Liver (tissue), 8 donors: ENCODE measurements at regions not wholly inside any gene's neighbourhood (a gene's known extent, or its start where the extent isn't known, plus 50 kb on each side); places are given as distances from the start of the nearest gene placed in this dataset.

Source experiments
- DNase-seq: peaks from one replicate; pipeline ENCODE4 v3.0.0-alpha.2; 2017; ENCODE audit warnings: low spot score
- H3K27ac ChIP-seq, 2 donors: one replicate each; pipeline ENCODE4 v1.7.0; 2013; ENCODE audit warnings: inconsistent platforms in 2 of 2, low read length in 2 of 2, control low read depth in 1 of 2, low read depth in 1 of 2, mild to moderate bottlenecking in 1 of 2
- H3K27me3 ChIP-seq, 4 donors: one replicate each; pipeline versions ENCODE4 v1.6.1 to v1.7.0; 2013; ENCODE audit warnings: low read length in 3 of 4, inconsistent platforms in 1 of 4, mild to moderate bottlenecking in 1 of 4, moderate library complexity in 1 of 4; ENCODE audit not compliant: control insufficient read depth in 4 of 4, insufficient read depth in 4 of 4
- H3K36me3 ChIP-seq, 4 donors: one replicate each; pipeline versions ENCODE4 v1.6.1 to v1.7.0; 2013; ENCODE audit warnings: low read length in 3 of 4, mild to moderate bottlenecking in 3 of 4, low read depth in 1 of 4, moderate library complexity in 1 of 4; ENCODE audit not compliant: control insufficient read depth in 4 of 4, insufficient read depth in 3 of 4
- H3K4me1 ChIP-seq, 4 donors: one replicate each; pipeline versions ENCODE4 v1.6.1 to v1.7.0; 2013; ENCODE audit warnings: low read length in 3 of 4, mild to moderate bottlenecking in 3 of 4, moderate library complexity in 1 of 4; ENCODE audit not compliant: control insufficient read depth in 4 of 4, insufficient read depth in 4 of 4
- H3K4me3 ChIP-seq, 3 donors: one replicate each; pipeline versions ENCODE4 v1.6.1 to v1.7.0; 2013; ENCODE audit warnings: low read length in 3 of 3, control low read depth in 1 of 3, low read depth in 1 of 3, mild to moderate bottlenecking in 1 of 3
- H3K9ac ChIP-seq, 2 donors: one replicate each; pipeline ENCODE4 v1.7.0; 2013; ENCODE audit warnings: low read length in 2 of 2, mild to moderate bottlenecking in 2 of 2, moderate library complexity in 2 of 2, control low read depth in 1 of 2, low read depth in 1 of 2
- H3K9me3 ChIP-seq, 4 donors: one replicate each; pipeline versions ENCODE4 v1.6.1 to v1.7.0; 2013; ENCODE audit warnings: low read length in 3 of 4; ENCODE audit not compliant: control insufficient read depth in 4 of 4
- EGR1 ChIP-seq, 2 donors: IDR thresholded peaks; 2 replicates each; pipeline ENCODE4 v1.6.1; 2016 to 2018; ENCODE audit warnings: antibody characterized with exemption in 2 of 2, low read depth in 2 of 2
- FOXA1 ChIP-seq: IDR thresholded peaks from 2 replicates; pipeline ENCODE4 v1.6.1; 2016; ENCODE audit warnings: antibody characterized with exemption
- FOXA2 ChIP-seq: IDR thresholded peaks from 2 replicates; pipeline ENCODE4 v1.6.1; 2016; ENCODE audit warnings: antibody characterized with exemption
- GABPA ChIP-seq, 2 donors: IDR thresholded peaks in 1 of 2; conservative IDR thresholded peaks in 1 of 2; 2 replicates each; pipeline ENCODE4 v1.6.1; 2016; ENCODE audit warnings: antibody characterized with exemption in 2 of 2, mild to moderate bottlenecking in 1 of 2, moderate library complexity in 1 of 2
- HNF4A ChIP-seq, 2 donors: conservative IDR thresholded peaks; 2 replicates each; pipeline ENCODE4 v1.6.1; 2016; ENCODE audit warnings: antibody characterized with exemption in 2 of 2, mild to moderate bottlenecking in 2 of 2
- JUND ChIP-seq, 2 donors: IDR thresholded peaks; 2 replicates each; pipeline ENCODE4 v1.6.1; 2016; ENCODE audit warnings: antibody characterized with exemption in 2 of 2
- NR2F2 ChIP-seq: IDR thresholded peaks from 2 replicates; pipeline ENCODE4 v1.6.1; 2016; ENCODE audit warnings: antibody characterized with exemption
- RAD21 ChIP-seq, 2 donors: IDR thresholded peaks; 2 replicates each; pipeline ENCODE4 v1.6.1; 2016; ENCODE audit warnings: antibody characterized with exemption in 2 of 2, mild to moderate bottlenecking in 2 of 2
- SP1 ChIP-seq: IDR thresholded peaks from 2 replicates; pipeline ENCODE4 v1.6.1; 2018; ENCODE audit warnings: antibody characterized with exemption, mild to moderate bottlenecking
- TAF1 ChIP-seq: conservative IDR thresholded peaks from 2 replicates; pipeline ENCODE4 v1.6.1; 2016; ENCODE audit warnings: antibody characterized with exemption, mild to moderate bottlenecking
- YY1 ChIP-seq: IDR thresholded peaks from 2 replicates; pipeline ENCODE4 v1.6.1; 2016; ENCODE audit warnings: antibody characterized with exemption, mild to moderate bottlenecking
- WGBS: extraction: QIAGEN DNeasy Blood & Tissue Kit; methylation state at CpG from one replicate; pipeline ENCODE4 v1.1.7; 2013; 5-methylcytosine and 5-hydroxymethylcytosine counted together
- TF ChIP-seq, protein P1 (sequence below): IDR thresholded peaks from 2 replicates; pipeline ENCODE4 v1.6.1; 2016; ENCODE audit warnings: antibody characterized with exemption, mild to moderate bottlenecking
- TF ChIP-seq, protein P2 (sequence below): fragments of 150-350 bp; IDR thresholded peaks from 2 replicates; pipeline ENCODE4 v1.5.1; 2017; ENCODE audit warnings: improper control_type of control experiment, low read depth, low read length; ENCODE audit not compliant: missing input control
- TF ChIP-seq, protein P3 (sequence below): IDR thresholded peaks from 2 replicates; pipeline ENCODE4 v1.6.1; 2016; ENCODE audit warnings: antibody characterized with exemption
- TF ChIP-seq, protein P4 (sequence below): IDR thresholded peaks from 2 replicates; pipeline ENCODE4 v1.6.1; 2016; ENCODE audit warnings: antibody characterized with exemption
- donor health status: healthy.
- donor health status: healthy.
- donor health status: healthy.
- donor health status: healthy.
- donor health status: healthy.

DNA sequence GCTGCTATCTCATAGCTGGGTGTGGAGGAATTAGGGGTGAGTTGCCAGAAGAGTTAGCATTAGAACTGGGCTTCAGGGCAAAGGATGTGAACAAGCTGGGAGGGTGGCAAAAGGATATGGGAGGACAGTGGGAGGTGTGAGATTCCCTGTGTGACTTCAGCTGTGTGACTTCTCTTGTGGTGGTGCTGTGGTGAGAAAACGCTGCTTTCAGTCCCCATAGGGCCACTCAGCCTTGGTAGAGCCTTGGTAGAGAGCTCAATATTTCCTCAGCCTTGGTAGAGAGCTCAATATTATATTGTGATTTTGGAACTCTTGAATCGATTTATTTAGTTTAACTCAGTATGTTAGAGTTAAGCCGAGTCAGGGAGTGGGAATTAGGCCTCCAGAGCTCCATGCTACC, 499.7 kb downstream of the EDEM1 start (continued):
- TF ChIP-seq, protein P1, sequence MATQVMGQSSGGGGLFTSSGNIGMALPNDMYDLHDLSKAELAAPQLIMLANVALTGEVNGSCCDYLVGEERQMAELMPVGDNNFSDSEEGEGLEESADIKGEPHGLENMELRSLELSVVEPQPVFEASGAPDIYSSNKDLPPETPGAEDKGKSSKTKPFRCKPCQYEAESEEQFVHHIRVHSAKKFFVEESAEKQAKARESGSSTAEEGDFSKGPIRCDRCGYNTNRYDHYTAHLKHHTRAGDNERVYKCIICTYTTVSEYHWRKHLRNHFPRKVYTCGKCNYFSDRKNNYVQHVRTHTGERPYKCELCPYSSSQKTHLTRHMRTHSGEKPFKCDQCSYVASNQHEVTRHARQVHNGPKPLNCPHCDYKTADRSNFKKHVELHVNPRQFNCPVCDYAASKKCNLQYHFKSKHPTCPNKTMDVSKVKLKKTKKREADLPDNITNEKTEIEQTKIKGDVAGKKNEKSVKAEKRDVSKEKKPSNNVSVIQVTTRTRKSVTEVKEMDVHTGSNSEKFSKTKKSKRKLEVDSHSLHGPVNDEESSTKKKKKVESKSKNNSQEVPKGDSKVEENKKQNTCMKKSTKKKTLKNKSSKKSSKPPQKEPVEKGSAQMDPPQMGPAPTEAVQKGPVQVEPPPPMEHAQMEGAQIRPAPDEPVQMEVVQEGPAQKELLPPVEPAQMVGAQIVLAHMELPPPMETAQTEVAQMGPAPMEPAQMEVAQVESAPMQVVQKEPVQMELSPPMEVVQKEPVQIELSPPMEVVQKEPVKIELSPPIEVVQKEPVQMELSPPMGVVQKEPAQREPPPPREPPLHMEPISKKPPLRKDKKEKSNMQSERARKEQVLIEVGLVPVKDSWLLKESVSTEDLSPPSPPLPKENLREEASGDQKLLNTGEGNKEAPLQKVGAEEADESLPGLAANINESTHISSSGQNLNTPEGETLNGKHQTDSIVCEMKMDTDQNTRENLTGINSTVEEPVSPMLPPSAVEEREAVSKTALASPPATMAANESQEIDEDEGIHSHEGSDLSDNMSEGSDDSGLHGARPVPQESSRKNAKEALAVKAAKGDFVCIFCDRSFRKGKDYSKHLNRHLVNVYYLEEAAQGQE, result no peak
- TF ChIP-seq JUND (IDR thresholded peaks at IDR 0.05) (no peak), GABPA (IDR thresholded peaks at IDR 0.05 in 1 of 2, conservative IDR thresholded peaks at IDR 0.05 in 1 of 2) (no peak)

DNA sequence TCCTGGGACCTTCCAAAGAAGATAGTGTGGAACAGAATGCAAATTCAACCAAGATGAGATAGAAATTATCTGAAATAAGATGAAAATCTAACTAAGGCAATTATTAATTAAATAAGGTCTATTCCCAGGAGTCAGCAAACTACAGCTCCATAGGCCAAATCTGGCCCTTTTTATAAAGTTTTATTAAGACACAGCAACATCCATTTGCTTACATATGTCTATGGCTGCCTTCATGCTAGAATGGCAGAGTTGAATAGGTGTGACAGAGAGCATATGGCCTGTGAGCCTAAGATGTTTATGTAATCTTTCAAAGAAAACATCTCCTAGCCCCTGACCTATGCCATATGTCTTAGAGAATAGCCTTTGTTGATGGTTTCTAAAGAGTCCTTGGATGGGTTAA, 503.0 kb downstream of the EDEM1 start:
- TF ChIP-seq JUND (IDR thresholded peaks at IDR 0.05), result no peak
- no peak for TF ChIP-seq TAF1
- TF ChIP-seq EGR1 (IDR thresholded peaks at IDR 0.05; ENCODE audit: low read depth in 2 of 2), result no peak
- no peak for TF ChIP-seq FOXA2
- TF ChIP-seq YY1, result no peak
- TF ChIP-seq, protein P2, sequence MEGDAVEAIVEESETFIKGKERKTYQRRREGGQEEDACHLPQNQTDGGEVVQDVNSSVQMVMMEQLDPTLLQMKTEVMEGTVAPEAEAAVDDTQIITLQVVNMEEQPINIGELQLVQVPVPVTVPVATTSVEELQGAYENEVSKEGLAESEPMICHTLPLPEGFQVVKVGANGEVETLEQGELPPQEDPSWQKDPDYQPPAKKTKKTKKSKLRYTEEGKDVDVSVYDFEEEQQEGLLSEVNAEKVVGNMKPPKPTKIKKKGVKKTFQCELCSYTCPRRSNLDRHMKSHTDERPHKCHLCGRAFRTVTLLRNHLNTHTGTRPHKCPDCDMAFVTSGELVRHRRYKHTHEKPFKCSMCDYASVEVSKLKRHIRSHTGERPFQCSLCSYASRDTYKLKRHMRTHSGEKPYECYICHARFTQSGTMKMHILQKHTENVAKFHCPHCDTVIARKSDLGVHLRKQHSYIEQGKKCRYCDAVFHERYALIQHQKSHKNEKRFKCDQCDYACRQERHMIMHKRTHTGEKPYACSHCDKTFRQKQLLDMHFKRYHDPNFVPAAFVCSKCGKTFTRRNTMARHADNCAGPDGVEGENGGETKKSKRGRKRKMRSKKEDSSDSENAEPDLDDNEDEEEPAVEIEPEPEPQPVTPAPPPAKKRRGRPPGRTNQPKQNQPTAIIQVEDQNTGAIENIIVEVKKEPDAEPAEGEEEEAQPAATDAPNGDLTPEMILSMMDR, result no peak
- TF ChIP-seq GABPA (IDR thresholded peaks at IDR 0.05 in 1 of 2, conservative IDR thresholded peaks at IDR 0.05 in 1 of 2), result no peak
- no peak for TF ChIP-seq SP1
- TF ChIP-seq, protein P3, sequence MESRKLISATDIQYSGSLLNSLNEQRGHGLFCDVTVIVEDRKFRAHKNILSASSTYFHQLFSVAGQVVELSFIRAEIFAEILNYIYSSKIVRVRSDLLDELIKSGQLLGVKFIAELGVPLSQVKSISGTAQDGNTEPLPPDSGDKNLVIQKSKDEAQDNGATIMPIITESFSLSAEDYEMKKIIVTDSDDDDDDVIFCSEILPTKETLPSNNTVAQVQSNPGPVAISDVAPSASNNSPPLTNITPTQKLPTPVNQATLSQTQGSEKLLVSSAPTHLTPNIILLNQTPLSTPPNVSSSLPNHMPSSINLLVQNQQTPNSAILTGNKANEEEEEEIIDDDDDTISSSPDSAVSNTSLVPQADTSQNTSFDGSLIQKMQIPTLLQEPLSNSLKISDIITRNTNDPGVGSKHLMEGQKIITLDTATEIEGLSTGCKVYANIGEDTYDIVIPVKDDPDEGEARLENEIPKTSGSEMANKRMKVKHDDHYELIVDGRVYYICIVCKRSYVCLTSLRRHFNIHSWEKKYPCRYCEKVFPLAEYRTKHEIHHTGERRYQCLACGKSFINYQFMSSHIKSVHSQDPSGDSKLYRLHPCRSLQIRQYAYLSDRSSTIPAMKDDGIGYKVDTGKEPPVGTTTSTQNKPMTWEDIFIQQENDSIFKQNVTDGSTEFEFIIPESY, result no peak
- no peak for TF ChIP-seq RAD21 (IDR thresholded peaks at IDR 0.05)
- TF ChIP-seq NR2F2, result no peak
- TF ChIP-seq HNF4A (conservative IDR thresholded peaks at IDR 0.05), result no peak
- Histone ChIP-seq H3K9ac (no peak overlapping the region), H3K4me1 (no peaks in the 10 kb centered on the region), H3K27ac (no peak overlapping the region), H3K9me3 (peaks cover 0 to 19% (median 9%) of the 10 kb centered on the region in 4 donors), H3K27me3 (no peaks in the 10 kb centered on the region), H3K4me3 (no peak overlapping the region), H3K36me3 (no peaks in the 10 kb centered on the region)
- no peak for DNase-seq

DNA sequence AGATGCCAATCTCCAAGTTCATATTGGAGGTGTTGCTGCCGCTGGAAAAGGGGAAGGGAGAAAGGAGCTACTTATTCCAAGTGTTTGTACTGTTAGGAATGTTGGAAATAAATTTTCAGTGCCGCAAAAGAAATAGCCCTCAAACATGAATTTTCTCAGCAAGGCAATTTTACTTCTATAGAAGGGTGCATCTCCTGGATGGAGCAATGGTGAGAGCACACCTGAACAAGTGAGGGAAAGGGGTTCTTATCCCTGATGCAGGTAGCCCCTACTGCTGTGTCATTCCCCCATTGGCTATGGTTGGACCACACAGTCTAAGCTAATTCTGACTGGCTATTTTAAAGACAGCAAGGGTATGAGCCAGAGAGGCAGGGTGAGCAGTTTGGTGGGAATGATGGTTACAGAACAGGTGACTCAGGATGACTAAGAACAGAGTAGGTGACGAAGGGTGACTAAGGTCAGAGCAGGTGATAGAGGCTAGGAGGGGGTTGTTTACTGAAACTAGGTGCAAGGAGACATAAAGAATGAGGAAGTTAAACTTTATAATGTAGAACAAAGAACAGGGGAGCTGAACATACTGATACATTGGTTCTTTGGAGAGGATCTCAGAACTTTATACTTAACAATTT, 503.5 kb downstream of the EDEM1 start:
- no peak overlapping the region for H3K9ac ChIP-seq
- H3K4me1 ChIP-seq, result no peaks in the 10 kb centered on the region
- 66% methylated on average over 3 of the region's 3 CpGs for WGBS
- H3K27ac ChIP-seq, result no peak overlapping the region
- H3K4me3 ChIP-seq, result no peak overlapping the region
- DNase-seq, result no peak
- no peaks in the 10 kb centered on the region for H3K36me3 ChIP-seq
- H3K27me3 ChIP-seq, result no peaks in the 10 kb centered on the region
- H3K9me3 ChIP-seq, result peaks cover 0 to 19% (median 9%) of the 10 kb centered on the region in 4 donors
- TF ChIP-seq, protein P4, sequence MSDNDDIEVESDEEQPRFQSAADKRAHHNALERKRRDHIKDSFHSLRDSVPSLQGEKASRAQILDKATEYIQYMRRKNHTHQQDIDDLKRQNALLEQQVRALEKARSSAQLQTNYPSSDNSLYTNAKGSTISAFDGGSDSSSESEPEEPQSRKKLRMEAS, result no peak
- TF ChIP-seq JUND (IDR thresholded peaks at IDR 0.05), result no peak
- TF ChIP-seq RAD21 (IDR thresholded peaks at IDR 0.05), result no peak
- no peak for TF ChIP-seq FOXA1
- TF ChIP-seq, protein P2, result no peak
- TF ChIP-seq YY1, result no peak
- TF ChIP-seq SP1, result no peak
- TF ChIP-seq GABPA (IDR thresholded peaks at IDR 0.05 in 1 of 2, conservative IDR thresholded peaks at IDR 0.05 in 1 of 2), result no peak
- TF ChIP-seq HNF4A (conservative IDR thresholded peaks at IDR 0.05), result no peak
- TF ChIP-seq, protein P3, result no peak
- no peak for TF ChIP-seq FOXA2
- no peak for TF ChIP-seq TAF1
